IMR-90 (cell line): ENCODE measurements at regions not wholly inside any gene's neighbourhood (a gene's known extent, or its start where the extent isn't known, plus 50 kb on each side); places are given as distances from the start of the nearest gene placed in this dataset.

ENCODE experiments used
- ATAC-seq: fragments of 200-7000 bp; cut with Tn5 transposase; 2 replicates; pipeline ENCODE4 v1.9.1; 2020; ENCODE audit warnings: low read depth, mild to moderate bottlenecking, moderate library complexity
- BruUV-seq: library from RNA; stranded (reverse); fragments of 400-500 nt; replicated peaks from 2 replicates; lab custom pipeline; 2021; lab: Mats Ljungman, UMichigan
- CTCF ChIA-PET: fragments of 300-600 bp; formaldehyde crosslinking; extraction: SDS; loops from one replicate; lab custom pipeline; 2021; ENCODE audit warnings: antibody characterized with exemption; lab: Yijun Ruan, JAX
- POLR2A ChIA-PET: fragments of 300-600 bp; sonication (Branson Sonifier 250); formaldehyde crosslinking; loops from one replicate; lab custom pipeline; 2022; ENCODE audit warnings: antibody characterized with exemption; ENCODE audit not compliant: unreplicated experiment; lab: Charles Lee
- DNase-seq: peaks from one replicate; pipeline ENCODE4 v3.0.0; 2013
- H2AFZ ChIP-seq: replicated peaks from 2 replicates; pipeline ENCODE3; 2013; ENCODE audit warnings: low read length, mild to moderate bottlenecking; ENCODE audit not compliant: poor library complexity
- H2AK5ac ChIP-seq: 2 replicates; pipeline ENCODE4 v1.6.1; 2013; ENCODE audit warnings: low read depth, low read length, inconsistent platforms
- H2AK9ac ChIP-seq: replicated peaks from 2 replicates; pipeline ENCODE3; 2013; ENCODE audit warnings: mild to moderate bottlenecking, low read depth, low read length, moderate library complexity; ENCODE audit not compliant: poor library complexity
- H2BK120ac ChIP-seq: 2 replicates; pipeline ENCODE4 v1.6.1; 2013; ENCODE audit warnings: low read depth, low read length, inconsistent platforms
- H2BK15ac ChIP-seq: 3 replicates; pipeline ENCODE4 v1.6.1; 2013; ENCODE audit warnings: low read depth, low read length, inconsistent platforms
- H2BK20ac ChIP-seq: 2 replicates; pipeline ENCODE4 v1.6.1; 2013; ENCODE audit warnings: low read depth, mild to moderate bottlenecking, inconsistent platforms, low read length, moderate library complexity
- H2BK5ac ChIP-seq: 2 replicates; pipeline ENCODE4 v1.6.1; 2013; ENCODE audit warnings: mild to moderate bottlenecking, low read depth, low read length, inconsistent platforms; ENCODE audit not compliant: poor library complexity, severe bottlenecking
- H3K14ac ChIP-seq: replicated peaks from 2 replicates; pipeline ENCODE4 v1.6.1; 2013; ENCODE audit warnings: low read depth, low read length, inconsistent platforms
- H3K18ac ChIP-seq: 2 replicates; pipeline ENCODE4 v1.6.1; 2013; ENCODE audit warnings: low read depth, low read length, control low read depth
- H3K23ac ChIP-seq: 2 replicates; pipeline ENCODE4 v1.6.1; 2013; ENCODE audit warnings: low read depth, low read length, inconsistent platforms
- H3K27ac ChIP-seq: 2 replicates; pipeline ENCODE4 v1.5.1; 2013; ENCODE audit warnings: mild to moderate bottlenecking, control low read depth, low read length; ENCODE audit not compliant: insufficient read depth
- H3K27me3 ChIP-seq: 2 replicates; pipeline ENCODE4 v1.6.1; 2013; ENCODE audit warnings: low read length; ENCODE audit not compliant: control insufficient read depth, insufficient read depth
- H3K36me3 ChIP-seq: 2 replicates; pipeline ENCODE4 v1.6.1; 2013; ENCODE audit warnings: low read length, mixed read lengths; ENCODE audit not compliant: control insufficient read depth, insufficient read depth
- H3K4ac ChIP-seq: 2 replicates; pipeline ENCODE4 v1.6.1; 2013; ENCODE audit warnings: low read depth, low read length, inconsistent platforms
- H3K4me1 ChIP-seq: 2 replicates; pipeline ENCODE4 v1.6.1; 2013; ENCODE audit warnings: low read length, mixed read lengths; ENCODE audit not compliant: control insufficient read depth, insufficient read depth
- H3K4me2 ChIP-seq: 2 replicates; pipeline ENCODE4 v1.6.1; 2013; ENCODE audit warnings: low read depth, mild to moderate bottlenecking, control low read depth, low read length, moderate library complexity
- H3K4me3 ChIP-seq: 2 replicates; pipeline ENCODE4 v1.5.1; 2013; ENCODE audit warnings: low read depth, mild to moderate bottlenecking, control low read depth, low read length, moderate library complexity; ENCODE audit not compliant: insufficient read depth
- H3K56ac ChIP-seq: 2 replicates; pipeline ENCODE4 v1.6.1; 2013; ENCODE audit warnings: low read length, inconsistent platforms; ENCODE audit not compliant: insufficient read depth; ENCODE audit errors: extremely low read depth
- H3K79me1 ChIP-seq, 2 experiments: 2 replicates each; pipeline ENCODE4 v1.6.1; 2013; ENCODE audit warnings: low read length in 2 of 2, inconsistent platforms in 1 of 2, low read depth in 1 of 2
- H3K9ac ChIP-seq: 2 replicates; pipeline ENCODE4 v1.6.1; 2013; ENCODE audit warnings: low read depth, low read length, control low read depth
- H3K9me1 ChIP-seq: 2 replicates; pipeline ENCODE4 v1.6.1; 2013; ENCODE audit warnings: low read length, inconsistent platforms; ENCODE audit not compliant: insufficient read depth
- H3K9me3 ChIP-seq: 2 replicates; pipeline ENCODE4 v1.6.1; 2013; ENCODE audit warnings: low read length; ENCODE audit not compliant: control insufficient read depth, insufficient read depth
- H4K20me1 ChIP-seq: 2 replicates; pipeline ENCODE4 v1.6.1; 2013; ENCODE audit warnings: low read length, inconsistent platforms; ENCODE audit not compliant: insufficient read depth
- H4K5ac ChIP-seq: 2 replicates; pipeline ENCODE4 v1.6.1; 2013; ENCODE audit warnings: mild to moderate bottlenecking, low read depth, low read length, control low read depth
- H4K8ac ChIP-seq, 2 experiments: 2 replicates each; pipeline ENCODE4 v1.6.1; 2013; ENCODE audit warnings: low read depth in 2 of 2, low read length in 2 of 2, control low read depth in 1 of 2, inconsistent platforms in 1 of 2
- H4K91ac ChIP-seq: 2 replicates; pipeline ENCODE4 v1.6.1; 2013; ENCODE audit warnings: low read depth, low read length, inconsistent platforms; ENCODE audit not compliant: insufficient read depth
- CEBPB ChIP-seq: IDR thresholded peaks from 2 replicates; pipeline ENCODE4 v1.6.1; 2012; ENCODE audit warnings: low read depth, low read length, improper control_type of control experiment
- CHD1 ChIP-seq: IDR thresholded peaks from 2 replicates; pipeline ENCODE4 v1.6.1; 2012; ENCODE audit warnings: low read depth, low read length, improper control_type of control experiment
- FOS ChIP-seq: fragments of 150-350 bp; IDR thresholded peaks from 2 replicates; pipeline ENCODE4 v1.6.1; 2016; ENCODE audit warnings: low read depth, low read length
- MAFK ChIP-seq: IDR thresholded peaks from 2 replicates; pipeline ENCODE4 v1.6.1; 2012; ENCODE audit warnings: low read depth, low read length, improper control_type of control experiment
- MAZ ChIP-seq: IDR thresholded peaks from 2 replicates; pipeline ENCODE4 v1.6.1; 2012; ENCODE audit warnings: low read depth, mild to moderate bottlenecking, low read length, improper control_type of control experiment, moderate library complexity, borderline replicate concordance
- MXI1 ChIP-seq: IDR thresholded peaks from 2 replicates; pipeline ENCODE4 v1.6.1; 2012; ENCODE audit warnings: low read depth, mild to moderate bottlenecking, low read length, moderate library complexity, borderline replicate concordance
- NFE2L2 ChIP-seq: fragments of 150-350 bp; IDR thresholded peaks from 2 replicates; pipeline ENCODE4 v1.6.1; 2016; ENCODE audit warnings: low read depth, mild to moderate bottlenecking, low read length
- POLR2A ChIP-seq: IDR thresholded peaks from 2 replicates; pipeline ENCODE4 v1.6.1; 2012; ENCODE audit warnings: mild to moderate bottlenecking, low read depth, low read length
- RAD21 ChIP-seq: IDR thresholded peaks from 2 replicates; pipeline ENCODE4 v1.6.1; 2012; ENCODE audit warnings: low read length, improper control_type of control experiment
- RCOR1 ChIP-seq: IDR thresholded peaks from 2 replicates; pipeline ENCODE4 v1.6.1; 2012; ENCODE audit warnings: mild to moderate bottlenecking, low read length, improper control_type of control experiment; ENCODE audit not compliant: insufficient replicate concordance
- RFX5 ChIP-seq: IDR thresholded peaks from 2 replicates; pipeline ENCODE4 v1.8.0; 2012; ENCODE audit warnings: low read depth, mild to moderate bottlenecking, low read length, moderate library complexity
- SMC3 ChIP-seq: fragments of 150-350 bp; IDR thresholded peaks from 2 replicates; pipeline ENCODE4 v1.6.1; 2016; ENCODE audit warnings: low read depth, mild to moderate bottlenecking, antibody characterized with exemption, low read length, moderate library complexity
- WGBS, 2 experiments: methylation state at CpG; one replicate each; pipeline versions ENCODE4 v1.1.5 to v1.1.7; 2013; ENCODE audit warnings: missing lambda C conversion rate in 2 of 2; ENCODE audit not compliant: insufficient read length in 1 of 2; ENCODE audit errors: extremely low coverage in 2 of 2; 5-methylcytosine and 5-hydroxymethylcytosine counted together
- dilution Hi-C: fragments of 300-500 bp; cut with HindIII; formaldehyde crosslinking; loops from one replicate; pipeline ENCODE4 v1.14.3; 2018; ENCODE audit warnings: low sequenced_read_pairs; ENCODE audit not compliant: unreplicated experiment
- in situ Hi-C: fragments of 300-500 bp; cut with MboI; formaldehyde crosslinking; loops from 3 replicates; pipeline ENCODE4 v1.14.3; 2019; ENCODE audit warnings: low sequenced_read_pairs, inconsistent platforms, mixed read lengths
- intact Hi-C: fragments of 100-400 bp; cut with micrococcal nuclease; formaldehyde crosslinking; loops from 2 replicates; pipeline ENCODE4 v1.10.0; 2022
- TF ChIP-seq, protein P1 (sequence below): fragments of 150-350 bp; IDR thresholded peaks from 2 replicates; pipeline ENCODE4 v1.6.1; 2016; ENCODE audit warnings: low read depth, mild to moderate bottlenecking, low read length, moderate library complexity, borderline replicate concordance
- TF ChIP-seq, protein P2 (sequence below): conservative IDR thresholded peaks from 2 replicates; pipeline ENCODE4 v1.5.1; 2012; ENCODE audit warnings: mild to moderate bottlenecking, low read depth, low read length, improper control_type of control experiment
- TF ChIP-seq, protein P3 (sequence below): fragments of 150-350 bp; IDR thresholded peaks from 2 replicates; pipeline ENCODE4 v1.6.1; 2017; ENCODE audit warnings: mild to moderate bottlenecking, antibody characterized with exemption, low read length, low read depth

DNA sequence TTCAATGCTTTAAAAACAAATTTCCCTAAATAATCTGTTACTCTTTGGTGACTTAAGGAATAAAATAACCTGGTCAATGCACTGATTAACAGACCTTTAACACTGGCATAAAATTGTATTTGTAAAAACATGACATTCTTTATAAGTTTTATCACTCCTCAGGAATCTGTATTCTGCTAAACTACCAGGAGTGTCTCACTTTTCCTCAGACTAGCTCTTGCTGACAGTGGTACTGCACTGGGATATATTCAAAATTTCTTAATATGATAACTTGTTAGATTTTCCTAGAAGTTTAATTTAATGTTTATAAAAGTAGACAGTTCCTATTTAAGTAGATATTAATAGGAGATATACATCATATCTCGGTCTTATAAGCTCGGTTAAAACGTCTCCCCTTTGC is 363.4 kb upstream of the ARHGEF26 start:
- no CpG with 5 or more reads among the region's 3 CpGs for WGBS, 2 experiments
- H3K9ac ChIP-seq: no peak overlapping the region
- no peak overlapping the region for H3K4me2 ChIP-seq
- no peak overlapping the region for H2BK120ac ChIP-seq
- no peaks in the 10 kb centered on the region for H3K27me3 ChIP-seq
- intact Hi-C loops (no loop called here), dilution Hi-C loops (no loop called here), in situ Hi-C loops (loop anchor here (25.0 kb wide), 1 partner anchor 596 kb away; the partner anchor contains the start of gene RAP2B)
- H3K4me3 ChIP-seq: no peak overlapping the region
- no peak overlapping the region for H3K27ac ChIP-seq
- TF ChIP-seq SMC3 (no peak), MAFK (no peak), CHD1 (no peak), MAZ (no peak), NFE2L2 (no peak), RFX5 (no peak), RAD21 (no peak), FOS (no peak), RCOR1 (no peak), CEBPB (no peak), POLR2A (no peak), MXI1 (no peak)
- TF ChIP-seq, protein P1, sequence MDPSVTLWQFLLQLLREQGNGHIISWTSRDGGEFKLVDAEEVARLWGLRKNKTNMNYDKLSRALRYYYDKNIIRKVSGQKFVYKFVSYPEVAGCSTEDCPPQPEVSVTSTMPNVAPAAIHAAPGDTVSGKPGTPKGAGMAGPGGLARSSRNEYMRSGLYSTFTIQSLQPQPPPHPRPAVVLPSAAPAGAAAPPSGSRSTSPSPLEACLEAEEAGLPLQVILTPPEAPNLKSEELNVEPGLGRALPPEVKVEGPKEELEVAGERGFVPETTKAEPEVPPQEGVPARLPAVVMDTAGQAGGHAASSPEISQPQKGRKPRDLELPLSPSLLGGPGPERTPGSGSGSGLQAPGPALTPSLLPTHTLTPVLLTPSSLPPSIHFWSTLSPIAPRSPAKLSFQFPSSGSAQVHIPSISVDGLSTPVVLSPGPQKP: no peak
- TF ChIP-seq, protein P2, sequence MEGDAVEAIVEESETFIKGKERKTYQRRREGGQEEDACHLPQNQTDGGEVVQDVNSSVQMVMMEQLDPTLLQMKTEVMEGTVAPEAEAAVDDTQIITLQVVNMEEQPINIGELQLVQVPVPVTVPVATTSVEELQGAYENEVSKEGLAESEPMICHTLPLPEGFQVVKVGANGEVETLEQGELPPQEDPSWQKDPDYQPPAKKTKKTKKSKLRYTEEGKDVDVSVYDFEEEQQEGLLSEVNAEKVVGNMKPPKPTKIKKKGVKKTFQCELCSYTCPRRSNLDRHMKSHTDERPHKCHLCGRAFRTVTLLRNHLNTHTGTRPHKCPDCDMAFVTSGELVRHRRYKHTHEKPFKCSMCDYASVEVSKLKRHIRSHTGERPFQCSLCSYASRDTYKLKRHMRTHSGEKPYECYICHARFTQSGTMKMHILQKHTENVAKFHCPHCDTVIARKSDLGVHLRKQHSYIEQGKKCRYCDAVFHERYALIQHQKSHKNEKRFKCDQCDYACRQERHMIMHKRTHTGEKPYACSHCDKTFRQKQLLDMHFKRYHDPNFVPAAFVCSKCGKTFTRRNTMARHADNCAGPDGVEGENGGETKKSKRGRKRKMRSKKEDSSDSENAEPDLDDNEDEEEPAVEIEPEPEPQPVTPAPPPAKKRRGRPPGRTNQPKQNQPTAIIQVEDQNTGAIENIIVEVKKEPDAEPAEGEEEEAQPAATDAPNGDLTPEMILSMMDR: no peak
- TF ChIP-seq, protein P3, sequence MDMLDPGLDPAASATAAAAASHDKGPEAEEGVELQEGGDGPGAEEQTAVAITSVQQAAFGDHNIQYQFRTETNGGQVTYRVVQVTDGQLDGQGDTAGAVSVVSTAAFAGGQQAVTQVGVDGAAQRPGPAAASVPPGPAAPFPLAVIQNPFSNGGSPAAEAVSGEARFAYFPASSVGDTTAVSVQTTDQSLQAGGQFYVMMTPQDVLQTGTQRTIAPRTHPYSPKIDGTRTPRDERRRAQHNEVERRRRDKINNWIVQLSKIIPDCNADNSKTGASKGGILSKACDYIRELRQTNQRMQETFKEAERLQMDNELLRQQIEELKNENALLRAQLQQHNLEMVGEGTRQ: no peak
- DNase-seq (no peak), ATAC-seq (no peak)
- H3K9me1 ChIP-seq: no peaks in the 10 kb centered on the region
- ChIA-PET POLR2A (no interaction called here), CTCF (no interaction called here)
- H3K9me3 ChIP-seq: no peaks in the 10 kb centered on the region
- no peak overlapping the region for H4K91ac ChIP-seq
- H2AK5ac ChIP-seq: no peak overlapping the region
- no peak overlapping the region for H2AK9ac ChIP-seq
- H3K56ac ChIP-seq: no peak overlapping the region
- H3K18ac ChIP-seq: no peak overlapping the region
- no peak overlapping the region for H3K23ac ChIP-seq
- no peak overlapping the region for H2BK5ac ChIP-seq
- H3K79me1 ChIP-seq: no peaks in the 10 kb centered on the region
- H2AFZ ChIP-seq: no peak overlapping the region
- H4K20me1 ChIP-seq: no peaks in the 10 kb centered on the region
- no peaks in the 10 kb centered on the region for H3K4me1 ChIP-seq
- H3K14ac ChIP-seq: no peak overlapping the region
- H3K36me3 ChIP-seq: no peaks in the 10 kb centered on the region
- no TSS peak for BruUV-seq
- no peak overlapping the region for H2BK20ac ChIP-seq
- no peak overlapping the region for H2BK15ac ChIP-seq
- H4K5ac ChIP-seq: no peak overlapping the region
- no peak overlapping the region for H3K4ac ChIP-seq
- no peak overlapping the region for H4K8ac ChIP-seq
